Ovary (tissue), 3 donors: ENCODE measurements at regions not wholly inside any gene's neighbourhood (a gene's known extent, or its start where the extent isn't known, plus 50 kb on each side); places are given as distances from the start of the nearest gene placed in this dataset.

ENCODE experiments used
- CTCF ChIP-seq, 3 donors: fragments of 450-650 bp in 2 of 3; fragments of 200-600 bp in 1 of 3; IDR thresholded peaks; one replicate each; pipeline versions ENCODE4 v1.5.1 to v1.8.0; 2016 to 2022; ENCODE audit warnings: antibody characterized with exemption in 3 of 3, mild to moderate bottlenecking in 1 of 3
- EP300 ChIP-seq: sonication (generic); formaldehyde crosslinking; IDR thresholded peaks from one replicate; pipeline ENCODE4 v1.6.1; 2017; ENCODE audit warnings: antibody characterized with exemption
- POLR2A ChIP-seq: fragments of 450-650 bp; IDR thresholded peaks from one replicate; pipeline ENCODE4 v1.6.1; 2017; ENCODE audit warnings: antibody characterized with exemption, mild to moderate bottlenecking, moderate library complexity
- donor health status: DM: no; HTN: no; CAD: no.

GRCh38 chr4:136516371-136516770 is 1015.9 kb downstream of the PCDH18 start:
- TF ChIP-seq CTCF (IDR thresholded peaks at IDR 0.05), result no peak
- no peak for TF ChIP-seq POLR2A
- TF ChIP-seq EP300, result no peak
